Fibroblast of skin of back (primary cell): ENCODE measurements at regions not wholly inside any gene's neighbourhood (a gene's known extent, or its start where the extent isn't known, plus 50 kb on each side); places are given as distances from the start of the nearest gene placed in this dataset.
"Not testable (repeated sequence)": the region's sequence is repeated elsewhere in the genome, so short reads cannot be mapped to it uniquely, and the experiment has no call there.

ENCODE experiments used
- DNase-seq: peaks from one replicate; pipeline ENCODE4 v3.0.0-alpha.2; 2013

DNA sequence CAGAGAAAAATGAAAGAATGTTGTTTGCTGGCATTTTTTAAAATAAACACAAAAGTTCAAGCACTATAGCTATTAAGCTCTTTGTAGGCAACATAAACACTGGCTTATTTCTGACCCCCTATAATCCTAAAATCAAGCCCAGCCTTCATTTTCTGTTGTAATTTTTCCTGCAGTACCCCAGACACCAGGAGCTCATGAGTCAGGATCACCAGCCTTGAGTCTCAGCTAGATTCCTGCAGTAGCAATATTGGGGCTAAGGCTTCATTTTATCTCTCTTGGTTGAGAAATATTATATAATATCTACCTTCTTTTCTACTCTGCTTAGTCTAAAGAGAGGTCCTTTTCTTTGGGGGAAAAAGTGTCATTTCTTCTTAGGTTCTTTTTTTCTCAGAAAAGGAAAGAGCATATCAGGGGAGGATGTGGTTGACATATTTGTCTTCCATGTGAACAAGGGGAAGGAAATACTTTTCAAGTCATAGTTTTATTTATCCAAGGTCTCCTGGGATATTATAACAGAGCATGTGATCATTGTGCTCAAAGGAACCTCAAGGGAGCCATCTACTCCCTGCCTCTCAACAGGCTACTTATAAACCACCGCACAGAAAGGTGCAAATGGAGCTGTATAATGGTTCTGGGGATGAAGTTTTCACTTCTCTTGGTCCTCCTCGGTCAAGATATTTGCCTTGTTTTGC is 678.3 kb upstream of the NR3C2 start:
- peak; percentile 88 for DNase-seq

DNA sequence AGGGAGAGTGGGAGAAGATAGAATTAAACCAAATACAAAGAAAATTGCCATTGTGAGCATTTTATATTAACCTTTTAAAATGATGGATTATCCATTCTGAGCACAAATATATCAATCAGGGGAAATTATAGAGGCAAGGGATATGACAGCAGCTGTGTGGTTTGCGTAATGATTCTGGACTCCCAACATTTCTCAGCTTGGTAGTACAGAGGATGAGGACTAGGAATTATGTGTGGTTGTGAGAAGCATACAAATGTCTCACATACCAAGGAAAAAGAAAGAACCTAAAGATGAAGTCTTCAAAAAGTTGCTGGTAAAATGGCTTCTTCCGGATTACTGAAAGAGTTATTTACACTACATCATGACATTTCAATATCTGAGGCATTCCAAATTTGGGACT is 674.6 kb upstream of the NR3C2 start:
- DNase-seq, result no peak

DNA sequence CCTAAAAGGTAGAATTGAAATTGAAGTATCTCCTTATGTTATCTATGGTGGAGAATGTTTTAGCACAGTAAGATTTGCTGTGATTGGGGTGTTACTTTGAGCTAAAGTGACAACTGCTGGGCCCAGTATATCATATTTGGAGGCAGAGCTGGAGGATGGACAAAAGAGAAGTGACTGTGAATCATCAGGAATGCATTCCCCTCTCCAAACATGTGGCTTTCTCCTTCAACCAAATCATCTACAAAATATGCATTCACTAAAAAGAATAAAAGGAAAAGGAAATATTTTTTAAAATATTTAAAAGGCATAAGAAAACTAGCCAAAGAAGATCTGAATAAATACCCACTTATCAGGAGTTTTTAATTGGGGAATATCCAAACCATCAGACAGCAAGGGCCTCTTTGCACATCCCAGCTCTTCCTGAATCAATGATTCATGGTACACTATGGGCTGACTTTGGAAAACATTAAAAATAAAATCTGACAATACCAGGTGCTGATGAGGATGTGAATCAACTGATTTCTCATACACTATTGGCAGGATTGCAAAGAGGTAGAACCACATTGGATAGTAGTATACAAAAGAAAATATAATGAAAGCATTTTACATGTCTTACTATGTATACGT is 671.7 kb upstream of the NR3C2 start:
- DNase-seq, result peak; percentile 92

DNA sequence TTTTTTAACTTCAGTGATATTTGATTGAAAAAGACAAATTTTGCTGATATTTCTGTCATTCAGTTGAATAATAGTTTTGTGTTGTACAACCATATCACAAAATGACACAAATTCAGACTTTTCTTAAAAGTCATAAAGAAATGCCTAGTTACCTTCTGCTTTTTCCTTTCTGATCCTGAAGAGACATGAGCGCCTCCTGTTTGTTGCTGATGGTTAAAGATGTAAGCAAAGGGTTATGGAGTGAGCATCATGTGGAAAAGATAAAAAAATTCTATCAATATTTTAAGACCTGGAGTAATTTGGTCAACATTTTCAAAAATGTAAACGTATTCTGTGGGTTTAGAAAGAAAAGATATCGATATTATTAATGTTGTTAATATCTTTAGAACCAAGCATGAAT is 669.9 kb upstream of the NR3C2 start:
- no peak for DNase-seq

DNA sequence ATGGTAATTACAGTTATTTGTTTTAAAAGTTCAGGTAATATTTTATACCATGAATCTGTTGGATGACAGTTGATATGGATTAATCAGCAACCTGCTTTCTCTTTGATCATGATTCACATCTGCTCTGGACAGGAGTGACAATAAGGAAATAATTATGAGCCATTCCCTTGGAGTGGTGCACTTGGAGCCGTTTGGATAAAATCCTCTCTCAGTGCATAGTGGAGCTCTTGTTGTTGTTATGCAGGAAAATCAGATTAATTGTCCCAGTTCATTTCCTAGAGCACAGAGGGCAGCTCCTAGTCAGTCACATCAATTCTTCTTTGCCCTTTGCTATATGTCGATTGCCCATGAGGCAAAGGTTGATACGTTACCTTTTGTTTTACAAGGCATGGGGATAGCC is 668.3 kb upstream of the NR3C2 start:
- DNase-seq, result no peak

DNA sequence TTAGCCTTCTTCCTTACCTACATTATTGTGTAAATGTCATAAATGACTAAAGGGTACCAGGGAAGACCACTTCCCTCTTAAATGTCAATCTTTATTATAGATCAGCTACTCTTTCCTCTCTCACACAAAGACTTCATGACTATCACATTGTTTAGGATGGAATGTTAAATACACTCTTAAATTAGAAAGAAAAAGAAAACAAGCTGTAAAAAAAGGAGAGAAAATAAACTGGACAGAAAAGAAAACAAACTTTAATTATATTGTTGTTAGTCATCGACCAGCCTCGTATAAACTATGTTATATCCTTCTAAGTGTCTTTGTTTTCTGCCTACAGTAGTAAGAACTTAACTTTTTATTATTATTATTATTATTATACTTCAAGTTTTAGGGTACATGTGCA is 666.4 kb upstream of the NR3C2 start:
- DNase-seq, result peak; percentile 62

DNA sequence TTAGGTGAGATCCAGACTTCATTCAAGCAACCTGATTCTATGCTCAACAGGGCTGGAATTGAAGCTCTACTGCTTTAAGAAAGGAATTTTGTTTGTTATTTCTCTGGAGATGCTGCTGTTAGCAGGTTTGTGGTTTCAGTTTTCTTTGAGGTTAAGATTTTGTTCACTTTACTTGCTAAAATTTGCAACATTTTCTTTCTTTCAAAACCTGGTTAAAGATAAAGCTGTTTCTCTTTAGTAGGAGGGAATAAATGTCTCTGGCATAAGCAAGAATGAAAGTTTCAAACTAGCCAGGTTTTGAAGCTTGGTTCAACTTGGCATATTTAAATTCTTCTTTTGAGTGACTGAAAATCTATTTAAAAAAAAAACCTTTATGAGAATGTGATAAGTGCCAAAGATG is 660.6 kb upstream of the NR3C2 start:
- DNase-seq, result no peak

DNA sequence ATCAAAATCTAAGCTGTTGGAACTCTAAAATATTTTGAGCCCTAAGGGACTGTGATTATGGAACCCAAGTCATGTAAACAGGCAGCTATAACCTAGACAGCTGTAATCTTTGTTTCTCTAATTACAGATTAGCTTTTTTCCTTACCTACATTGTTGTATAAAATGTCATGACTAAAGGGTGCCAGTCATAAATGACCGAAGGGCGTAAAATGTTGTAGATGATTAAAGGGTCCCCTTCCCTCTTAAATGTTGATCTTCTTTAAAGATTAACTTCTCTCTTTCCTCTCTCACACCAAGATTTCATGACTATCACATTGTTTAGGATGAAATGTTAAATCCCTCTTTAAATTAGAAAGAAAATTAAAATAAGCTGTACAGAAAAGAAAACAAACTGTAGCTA is 659.4 kb upstream of the NR3C2 start:
- no peak for DNase-seq

DNA sequence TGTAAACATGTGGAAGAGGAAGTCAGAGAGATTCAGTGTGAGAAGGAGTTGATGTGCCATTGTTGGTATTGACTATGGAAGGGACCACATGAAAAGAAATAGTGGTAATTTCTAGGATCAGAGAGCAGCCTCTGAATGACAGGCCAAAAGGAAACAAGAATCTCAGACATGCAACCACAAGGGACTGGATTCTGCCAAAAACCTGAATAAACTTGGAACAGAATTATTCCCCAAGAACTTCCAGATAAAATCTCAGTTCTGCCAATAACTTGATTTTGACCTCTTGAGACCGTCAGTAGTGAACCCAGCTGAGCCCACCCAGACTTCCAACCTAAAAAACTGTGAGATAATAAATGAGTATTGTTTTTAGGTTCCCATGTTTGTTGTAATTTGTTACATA is 653.6 kb upstream of the NR3C2 start:
- no peak for DNase-seq

DNA sequence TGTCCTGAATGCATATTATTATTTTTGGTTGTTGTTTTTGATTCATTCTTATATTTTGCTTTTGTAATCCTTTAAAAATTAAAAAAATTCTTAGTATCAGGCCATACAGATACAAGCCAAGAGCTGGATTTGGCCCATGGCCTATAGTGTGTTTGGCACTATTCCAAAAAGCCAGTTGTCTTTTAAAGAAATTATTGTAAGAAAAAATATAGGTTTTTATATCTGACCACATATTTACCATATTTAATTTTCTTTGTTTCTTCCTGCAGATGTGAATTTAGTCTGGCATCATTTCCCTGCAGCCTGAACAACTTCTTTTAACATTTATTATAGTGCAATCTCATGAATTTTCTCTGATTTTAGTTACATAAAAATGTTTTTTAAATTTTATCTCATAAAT is 652.8 kb upstream of the NR3C2 start:
- DNase-seq, result no peak

DNA sequence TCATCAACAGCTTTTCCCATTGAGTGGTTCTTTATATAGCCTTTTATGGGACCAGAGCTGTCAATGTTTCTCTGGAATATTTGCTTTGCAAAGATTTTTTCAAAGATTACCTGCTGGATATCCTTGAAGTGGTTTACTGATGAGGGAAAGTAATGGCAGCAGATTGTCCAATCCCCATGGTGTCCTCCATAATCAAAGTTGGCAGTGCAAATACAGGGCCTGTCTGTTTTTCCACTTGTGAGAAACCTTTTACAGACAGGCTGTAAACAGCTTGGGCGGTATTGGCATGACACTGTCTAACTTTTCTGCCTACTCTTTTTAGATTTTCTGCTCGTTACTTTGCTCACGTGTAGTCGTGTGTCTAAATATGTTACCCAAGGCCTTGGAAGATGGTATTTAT is 641.9 kb upstream of the NR3C2 start:
- no peak for DNase-seq

DNA sequence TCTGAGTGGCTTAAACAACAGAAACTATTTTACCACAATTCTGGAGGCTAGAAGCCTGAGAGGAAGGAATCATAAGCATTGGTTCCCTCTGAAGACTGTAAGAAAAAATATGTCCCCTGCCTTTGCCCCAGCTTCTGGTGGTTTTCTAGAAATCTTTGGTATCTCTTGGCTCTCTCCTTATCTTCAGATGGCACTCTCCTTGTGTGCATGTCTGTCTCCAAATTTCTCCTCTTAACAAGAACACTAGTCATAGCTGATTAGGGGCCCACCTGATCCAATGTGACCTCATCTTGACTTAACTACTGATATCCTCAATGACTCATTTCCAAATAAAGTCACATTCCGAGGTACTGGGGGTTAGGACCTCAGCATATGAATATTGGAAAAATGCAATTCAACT is 635.0 kb upstream of the NR3C2 start:
- peak; percentile 10 for DNase-seq

DNA sequence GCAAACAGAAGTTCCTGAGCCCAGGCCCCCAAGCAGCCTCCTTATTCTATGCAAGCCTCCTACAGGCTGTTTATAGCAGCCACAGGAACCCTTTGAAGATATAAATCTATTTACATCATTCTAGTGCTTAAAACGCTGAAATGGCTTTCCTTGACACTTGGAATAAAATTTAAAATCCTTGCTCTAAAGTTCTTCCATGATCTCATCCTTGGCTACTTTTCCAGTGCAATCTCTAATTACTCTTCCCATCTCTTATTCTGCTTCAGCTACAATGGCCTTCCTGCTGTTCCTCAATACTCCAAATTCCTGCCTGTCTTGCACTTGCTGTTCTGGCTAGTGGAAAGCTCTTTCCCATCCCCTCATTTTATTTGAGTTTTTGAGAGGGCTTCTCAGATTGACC is 634.2 kb upstream of the NR3C2 start:
- no peak for DNase-seq

DNA sequence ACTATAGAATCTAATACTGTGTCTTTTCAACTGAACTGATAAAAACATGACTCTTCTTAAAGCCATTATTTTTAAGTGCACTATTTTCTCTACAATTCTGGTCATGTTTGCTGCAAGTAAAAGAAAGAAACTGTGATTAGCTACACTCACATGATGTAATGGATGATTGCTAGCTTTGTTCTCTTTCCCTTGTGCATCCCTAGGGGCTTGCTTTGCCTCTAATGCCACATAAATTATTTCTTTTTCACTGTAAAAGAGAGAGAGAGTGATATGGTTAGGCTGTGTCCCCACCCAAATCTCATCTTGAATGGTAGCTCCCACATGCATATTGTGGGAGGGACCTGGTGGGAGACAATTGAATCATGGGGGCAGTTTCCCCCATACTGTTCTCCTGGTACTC is 630.2 kb upstream of the NR3C2 start:
- DNase-seq, result no peak

DNA sequence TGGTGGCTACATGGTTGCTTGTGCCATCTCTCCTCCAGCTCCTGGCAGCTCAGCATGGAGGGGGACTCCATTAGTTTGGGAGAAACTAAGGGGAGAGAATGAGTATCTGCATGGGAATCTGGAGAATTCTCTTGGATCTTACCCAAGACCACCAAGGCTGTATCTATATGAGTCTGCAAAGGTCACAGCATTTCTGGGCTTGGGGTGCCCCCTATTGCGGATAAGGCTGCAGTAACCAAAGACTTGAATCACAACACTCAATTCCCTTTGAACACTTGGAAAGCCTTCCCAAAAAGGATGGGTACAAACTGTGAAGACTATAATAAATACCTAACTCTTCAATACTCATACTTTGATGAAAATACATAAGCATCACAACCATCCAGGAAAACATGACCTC is 623.5 kb upstream of the NR3C2 start:
- peak; percentile 7 for DNase-seq

DNA sequence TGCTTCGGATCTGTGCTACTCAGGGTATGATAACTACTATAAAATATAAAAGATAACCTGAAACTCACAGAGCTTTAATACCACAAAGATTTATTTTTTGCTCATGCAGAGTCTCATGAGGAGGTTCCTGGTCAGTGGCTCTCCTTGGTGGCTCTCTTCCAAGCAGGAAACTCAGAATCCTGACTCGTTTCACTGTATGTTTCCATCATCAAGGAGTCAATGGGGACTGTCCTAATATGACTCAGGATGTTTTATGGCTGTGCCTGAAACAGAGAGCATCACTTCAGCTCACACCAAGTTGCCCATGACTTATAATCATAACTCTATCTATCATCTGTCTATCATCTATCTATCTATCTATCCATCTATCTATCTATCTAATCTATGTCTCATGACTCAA is 620.8 kb upstream of the NR3C2 start:
- DNase-seq, result peak; percentile 5

DNA sequence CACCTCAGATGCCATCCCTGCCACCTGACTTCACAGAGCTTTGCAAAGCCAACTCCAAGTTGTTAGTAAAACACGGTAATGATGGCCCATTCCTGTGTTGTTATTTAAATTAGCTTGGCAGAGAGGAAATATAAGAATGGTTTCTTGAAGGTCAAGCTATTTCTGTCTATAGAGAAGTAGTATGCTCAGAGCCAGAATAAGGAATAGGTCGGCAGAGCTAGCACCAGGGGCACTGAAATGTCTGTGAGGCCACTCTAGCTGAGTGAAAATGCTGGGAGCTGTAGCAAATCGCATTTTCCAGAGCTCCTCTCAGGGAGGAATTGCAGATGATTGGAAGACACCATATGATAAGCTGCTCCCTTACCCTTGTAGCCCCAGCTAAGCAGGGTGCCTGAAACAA is 615.4 kb upstream of the NR3C2 start:
- DNase-seq, result no peak

DNA sequence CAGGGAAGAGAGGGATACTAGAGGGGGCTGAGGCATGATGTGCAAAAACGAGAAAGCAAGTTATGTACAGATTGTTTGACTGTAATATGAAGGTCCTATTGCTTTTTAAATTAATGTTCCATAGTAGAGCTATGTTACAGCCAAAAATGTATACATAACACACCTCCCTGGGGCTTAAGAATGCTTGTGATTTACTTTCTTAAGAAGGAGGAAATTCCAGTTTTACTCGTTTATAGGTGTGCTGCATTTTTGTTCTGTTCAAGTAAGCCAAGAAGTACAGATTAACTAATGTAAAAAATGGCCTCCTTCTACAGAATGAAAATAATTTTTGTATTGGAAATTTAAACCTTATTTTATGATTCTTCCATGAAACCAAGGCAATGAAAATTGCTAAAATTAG is 614.4 kb upstream of the NR3C2 start:
- DNase-seq, result no peak

DNA sequence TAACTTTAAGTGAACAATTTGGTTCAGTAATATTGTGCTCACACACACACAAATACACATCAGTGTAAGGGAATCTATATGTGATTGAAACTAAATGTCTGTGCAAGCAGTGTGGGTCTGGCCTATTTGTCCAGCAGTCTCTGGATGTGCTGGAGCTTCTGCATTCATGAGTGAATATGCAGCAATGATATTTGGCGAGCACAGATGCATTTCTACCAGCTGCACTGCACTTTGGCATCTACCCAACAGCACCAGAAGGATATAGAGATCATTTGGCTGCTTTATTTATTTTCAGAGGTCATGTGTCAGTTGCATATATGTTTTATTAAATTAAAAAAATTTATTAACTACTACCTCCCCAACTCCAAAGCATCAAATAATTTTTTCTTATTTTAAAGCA is 613.4 kb upstream of the NR3C2 start:
- DNase-seq, result no peak

DNA sequence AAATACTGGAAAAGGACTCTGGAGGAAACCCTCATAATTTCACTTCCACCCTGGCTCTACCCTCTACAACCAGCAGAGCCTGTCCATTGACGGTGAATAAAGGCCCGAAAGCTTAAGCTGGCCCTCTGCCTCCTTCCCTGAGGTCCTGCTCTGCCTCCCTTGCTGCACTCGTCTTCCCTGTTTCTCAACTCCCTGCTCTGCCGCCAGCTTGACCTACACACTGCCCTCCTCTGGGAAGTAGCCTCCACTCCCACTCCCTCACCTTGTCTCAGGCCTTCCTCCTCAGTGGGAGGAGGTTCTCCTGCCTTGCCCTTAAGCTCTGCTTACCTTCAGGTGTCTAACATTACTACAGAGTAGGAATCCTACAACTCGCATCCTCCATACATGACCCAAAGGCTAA is 608.6 kb upstream of the NR3C2 start:
- DNase-seq, result no peak

DNA sequence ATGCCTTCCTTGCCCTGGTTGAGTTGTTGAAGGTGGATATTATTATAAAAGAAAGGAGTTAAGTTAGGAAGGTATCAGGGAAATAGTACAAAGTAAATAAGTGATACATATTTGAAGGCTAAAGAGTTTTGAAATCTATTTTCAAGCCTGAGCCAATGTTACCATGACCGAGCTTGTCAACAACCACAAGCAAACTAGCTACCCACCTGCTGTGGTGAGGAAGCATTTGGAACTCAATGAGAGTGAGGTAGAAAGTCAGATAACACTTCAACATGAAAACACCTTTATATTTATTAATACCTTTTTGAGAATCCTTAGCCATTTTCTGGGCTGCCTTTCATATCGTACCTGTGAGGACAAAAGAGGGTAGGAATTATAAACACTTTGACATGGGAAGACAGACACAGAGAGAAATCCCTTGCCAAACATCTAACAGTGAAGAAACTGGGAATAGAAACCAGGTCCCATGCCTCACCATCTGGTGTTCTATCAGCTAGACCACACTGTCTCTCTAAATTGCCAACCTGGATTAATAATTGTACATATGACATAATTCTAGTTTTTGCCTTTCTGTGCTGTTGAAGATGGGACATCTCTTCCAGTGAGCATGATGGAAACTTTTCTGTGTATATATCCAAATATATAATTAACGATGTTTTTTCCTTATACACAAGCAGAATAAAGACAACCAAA is 606.4 kb upstream of the NR3C2 start:
- DNase-seq, result no peak

DNA sequence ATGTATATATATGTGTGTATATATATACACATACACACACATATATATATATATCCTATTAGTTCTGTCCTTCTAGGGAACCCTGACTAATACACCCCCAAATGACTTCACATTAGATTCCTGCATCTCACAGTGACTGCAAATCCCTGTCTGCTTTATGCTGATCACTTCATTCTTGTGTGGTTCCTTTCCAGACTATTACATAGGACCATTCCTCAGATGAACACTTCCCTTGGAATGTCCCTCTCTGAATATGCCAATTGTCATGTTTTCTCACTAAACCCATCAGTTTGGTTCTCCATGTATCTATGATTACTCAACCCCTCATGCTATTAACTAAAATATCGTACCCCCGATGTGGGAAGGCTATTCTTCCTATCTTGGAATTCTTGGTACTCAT is 605.2 kb upstream of the NR3C2 start:
- DNase-seq, result peak; percentile 75

DNA sequence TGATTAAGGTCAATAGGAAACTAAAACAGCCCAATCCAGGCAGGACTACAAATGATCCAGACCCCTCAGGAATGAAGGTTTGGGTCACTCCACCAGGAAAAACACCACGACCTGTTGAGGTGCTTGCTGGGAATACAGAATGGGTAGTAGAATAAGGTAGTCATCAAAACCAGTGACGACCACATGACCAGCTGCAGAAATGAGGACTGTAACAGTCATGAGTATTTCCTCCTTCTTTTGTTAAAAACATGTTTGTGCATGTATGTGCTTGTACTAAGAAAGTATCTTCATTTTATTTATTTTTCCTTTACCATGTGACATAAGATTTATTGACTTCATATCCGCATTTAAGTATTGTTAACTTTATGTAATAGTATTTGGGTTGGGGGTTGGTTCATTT is 603.5 kb upstream of the NR3C2 start:
- no peak for DNase-seq

DNA sequence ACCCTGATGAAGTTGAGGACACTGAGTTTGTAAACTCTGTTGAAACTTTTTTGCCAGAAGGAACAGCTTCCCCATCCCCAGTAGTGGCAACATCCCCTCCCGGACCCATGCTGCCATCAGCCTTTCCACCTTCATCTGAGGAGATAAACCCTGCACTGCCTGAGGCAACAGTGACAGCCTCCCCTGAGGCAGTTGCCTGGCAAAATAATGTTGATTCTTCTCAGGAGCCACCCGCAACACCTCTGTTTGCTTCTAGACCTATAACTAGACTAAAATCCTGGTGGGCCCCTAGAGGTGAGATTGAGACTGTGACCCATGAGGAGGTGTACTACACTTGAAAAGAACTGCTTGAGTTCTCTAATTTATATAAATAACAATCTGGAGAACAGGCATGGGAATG is 597.6 kb upstream of the NR3C2 start:
- DNase-seq, result not testable (repeated sequence)
